ENCODE measurements at regions not wholly inside any gene's neighbourhood (a gene's known extent, or its start where the extent isn't known, plus 50 kb on each side); places are given as distances from the start of the nearest gene placed in this dataset.

- H3K4me3 ChIP-seq (ENCODE audit: low read depth, low read length) = no peak overlapping the region
- TF ChIP-seq CTCF (IDR thresholded peaks at IDR 0.05; ENCODE audit: control insufficient read depth, extremely low read depth, insufficient read depth) = no peak
- no peak for DNase-seq (ENCODE audit: low read depth)
Observed at GRCh38 chr3:81951106-81951505, 189.7 kb upstream of the GBE1 start.

GRCh38 chr3:81947359-81947758 lies 185.9 kb upstream of the GBE1 start:
- no peak for DNase-seq (ENCODE audit: low read depth)
- no peak for TF ChIP-seq CTCF (IDR thresholded peaks at IDR 0.05; ENCODE audit: control insufficient read depth, extremely low read depth, insufficient read depth)
- H3K4me3 ChIP-seq (ENCODE audit: low read depth, low read length) = no peak overlapping the region

GRCh38 chr3:81938681-81939080 lies 177.2 kb upstream of the GBE1 start:
- no peak overlapping the region for H3K4me3 ChIP-seq (ENCODE audit: low read depth, low read length)
- DNase-seq (ENCODE audit: low read depth) = no peak
- TF ChIP-seq CTCF (IDR thresholded peaks at IDR 0.05; ENCODE audit: control insufficient read depth, extremely low read depth, insufficient read depth) = no peak

- H3K4me3 ChIP-seq (ENCODE audit: low read depth, low read length) = no peak overlapping the region
- TF ChIP-seq CTCF (IDR thresholded peaks at IDR 0.05; ENCODE audit: control insufficient read depth, extremely low read depth, insufficient read depth) = no peak
- DNase-seq (ENCODE audit: low read depth) = no peak
Observed at GRCh38 chr3:81936817-81937216, 175.4 kb upstream of the GBE1 start.

- no peak overlapping the region for H3K4me3 ChIP-seq (ENCODE audit: low read depth, low read length)
- TF ChIP-seq CTCF (IDR thresholded peaks at IDR 0.05; ENCODE audit: control insufficient read depth, extremely low read depth, insufficient read depth) = no peak
- DNase-seq (ENCODE audit: low read depth) = no peak
Observed at GRCh38 chr3:81932681-81933080, 171.2 kb upstream of the GBE1 start.

- no peak for DNase-seq (ENCODE audit: low read depth)
- H3K4me3 ChIP-seq (ENCODE audit: low read depth, low read length) = no peak overlapping the region
- TF ChIP-seq CTCF (IDR thresholded peaks at IDR 0.05; ENCODE audit: control insufficient read depth, extremely low read depth, insufficient read depth) = no peak
Observed at GRCh38 chr3:81931265-81932251, 170.1 kb upstream of the GBE1 start.
